ENCODE measurements at regions not wholly inside any gene's neighbourhood (a gene's known extent, or its start where the extent isn't known, plus 50 kb on each side); places are given as distances from the start of the nearest gene placed in this dataset.

- DNase-seq, result no peak
Measured at GRCh38 chr6:113735491-113735890, 121.7 kb upstream of the MARCKS start.

GRCh38 chr6:113736978-113737377, 120.2 kb upstream of the MARCKS start:
- no peak for DNase-seq

GRCh38 chr6:113739041-113739655, 118.0 kb upstream of the MARCKS start:
- DNase-seq, result no peak

GRCh38 chr6:113741651-113742050, 115.5 kb upstream of the MARCKS start:
- no peak for DNase-seq

- no peak for DNase-seq
Measured at GRCh38 chr6:113742342-113742741, 114.8 kb upstream of the MARCKS start.

GRCh38 chr6:113744861-113745260, 112.3 kb upstream of the MARCKS start:
- DNase-seq, result no peak

GRCh38 chr6:113750151-113750855, 106.8 kb upstream of the MARCKS start:
- DNase-seq, result no peak

GRCh38 chr6:113754291-113754690, 102.9 kb upstream of the MARCKS start:
- DNase-seq, result no peak

GRCh38 chr6:113755449-113756289, 101.5 kb upstream of the MARCKS start:
- no peak for DNase-seq

GRCh38 chr6:113756290-113756665, 100.9 kb upstream of the MARCKS start:
- no peak for DNase-seq

GRCh38 chr6:113758214-113758613, 98.9 kb upstream of the MARCKS start:
- DNase-seq, result no peak

GRCh38 chr6:113758826-113759574, 98.1 kb upstream of the MARCKS start:
- DNase-seq, result no peak

- DNase-seq, result no peak
Measured at GRCh38 chr6:113762641-113763040, 94.5 kb upstream of the MARCKS start.

GRCh38 chr6:113763311-113763766, 93.8 kb upstream of the MARCKS start:
- DNase-seq, result no peak

- DNase-seq, result no peak
Measured at GRCh38 chr6:113763876-113764275, 93.3 kb upstream of the MARCKS start.

GRCh38 chr6:113765909-113766308, 91.2 kb upstream of the MARCKS start:
- DNase-seq, result no peak

GRCh38 chr6:113767985-113768384, 89.2 kb upstream of the MARCKS start:
- no peak for DNase-seq

GRCh38 chr6:113772961-113773360, 84.2 kb upstream of the MARCKS start:
- no peak for DNase-seq

- DNase-seq, result no peak
Measured at GRCh38 chr6:113774127-113774825, 82.9 kb upstream of the MARCKS start.

GRCh38 chr6:113776998-113777397, 80.1 kb upstream of the MARCKS start:
- no peak for DNase-seq

GRCh38 chr6:113777601-113778000, 79.5 kb upstream of the MARCKS start:
- DNase-seq, result no peak

- no peak for DNase-seq
Measured at GRCh38 chr6:113779656-113780055, 77.5 kb upstream of the MARCKS start.

All from hindlimb muscle (tissue), 1 donor.